NCI-H774 (cell line): ENCODE measurements at regions not wholly inside any gene's neighbourhood (a gene's known extent, or its start where the extent isn't known, plus 50 kb on each side); places are given as distances from the start of the nearest gene placed in this dataset.

Experiments used
- DNase-seq: peaks from one replicate; lab custom pipeline; 2025; lab: John Stamatoyannopoulos, UW

GRCh38 chr9:20197976-20198685, 409.3 kb upstream of the SLC24A2 start:
- DNase-seq = no peak

GRCh38 chr9:20191228-20191840, 402.5 kb upstream of the SLC24A2 start:
- no peak for DNase-seq

GRCh38 chr9:20189871-20190270, 401.0 kb upstream of the SLC24A2 start:
- DNase-seq = no peak

GRCh38 chr9:20188616-20189369, 400.0 kb upstream of the SLC24A2 start:
- DNase-seq = no peak

GRCh38 chr9:20187318-20187717, 398.5 kb upstream of the SLC24A2 start:
- DNase-seq = no peak

GRCh38 chr9:20186823-20187222, 398.0 kb upstream of the SLC24A2 start:
- DNase-seq = no peak

- DNase-seq = no peak
Measured at GRCh38 chr9:20186231-20186630, 397.4 kb upstream of the SLC24A2 start.

GRCh38 chr9:20184541-20184940, 395.7 kb upstream of the SLC24A2 start:
- DNase-seq = no peak

GRCh38 chr9:20178679-20179078, 389.8 kb upstream of the SLC24A2 start:
- DNase-seq = no peak

GRCh38 chr9:20178197-20178596, 389.4 kb upstream of the SLC24A2 start:
- no peak for DNase-seq

GRCh38 chr9:20170122-20170521, 381.3 kb upstream of the SLC24A2 start:
- no peak for DNase-seq

- DNase-seq = no peak
Measured at GRCh38 chr9:20152151-20152725, 363.4 kb upstream of the SLC24A2 start.

- DNase-seq = no peak
Measured at GRCh38 chr9:20148416-20148815, 359.6 kb upstream of the SLC24A2 start.

GRCh38 chr9:20144197-20144596, 355.4 kb upstream of the SLC24A2 start:
- peak; percentile 55 for DNase-seq

GRCh38 chr9:20139763-20140290, 351.0 kb upstream of the SLC24A2 start:
- DNase-seq = peak; percentile 88

- DNase-seq = no peak
Measured at GRCh38 chr9:20138841-20139240, 350.0 kb upstream of the SLC24A2 start.

- DNase-seq = no peak
Measured at GRCh38 chr9:20138116-20138515, 349.3 kb upstream of the SLC24A2 start.

- DNase-seq = no peak
Measured at GRCh38 chr9:20137425-20137824, 348.6 kb upstream of the SLC24A2 start.

GRCh38 chr9:20135119-20135697, 346.4 kb upstream of the SLC24A2 start:
- DNase-seq = no peak

GRCh38 chr9:20125727-20126126, 336.9 kb upstream of the SLC24A2 start:
- peak; percentile 40 for DNase-seq

GRCh38 chr9:20119566-20119965, 330.7 kb upstream of the SLC24A2 start:
- no peak for DNase-seq

- DNase-seq = no peak
Measured at GRCh38 chr9:20117986-20118385, 329.1 kb upstream of the SLC24A2 start.
